Effector memory CD8-positive, alpha-beta T cell (primary cell): ENCODE measurements at regions not wholly inside any gene's neighbourhood (a gene's known extent, or its start where the extent isn't known, plus 50 kb on each side); places are given as distances from the start of the nearest gene placed in this dataset.

Source experiments
- ATAC-seq: fragments of 150-1000 bp; cut with Tn5 transposase; replicated peaks from 2 replicates; pipeline ENCODE4 v1.10.0; 2021; ENCODE audit warnings: mild to moderate bottlenecking, moderate library complexity
- DNase-seq, 3 experiments: peaks; one replicate each; pipeline ENCODE4 v3.0.0; 2021
- H3K27ac Mint-ChIP-seq, 2 donors: one replicate each; pipeline ENCODE4 v1.8.0; 2022; ENCODE audit warnings: mild to moderate bottlenecking in 2 of 2, mixed read lengths in 2 of 2, moderate library complexity in 2 of 2
- H3K27me3 Mint-ChIP-seq, 2 donors: one replicate each; pipeline ENCODE4 v1.8.0; 2022; ENCODE audit warnings: mixed read lengths in 2 of 2
- H3K36me3 Mint-ChIP-seq: one replicate; pipeline ENCODE4 v1.8.0; 2022; ENCODE audit warnings: mild to moderate bottlenecking, moderate library complexity, mixed read lengths; ENCODE audit not compliant: insufficient read depth
- H3K4me1 Mint-ChIP-seq, 2 donors: one replicate each; pipeline ENCODE4 v1.8.0; 2022; ENCODE audit warnings: low read depth in 2 of 2, mixed read lengths in 2 of 2
- H3K4me3 Mint-ChIP-seq, 2 donors: one replicate each; pipeline ENCODE4 v1.8.0; 2022; ENCODE audit warnings: mild to moderate bottlenecking in 2 of 2, mixed read lengths in 2 of 2, moderate library complexity in 2 of 2
- H3K9me3 Mint-ChIP-seq, 2 donors: one replicate each; pipeline ENCODE4 v1.8.0; 2022; ENCODE audit warnings: mixed read lengths in 2 of 2

GRCh38 chr16:79659344-79659743 is 58.8 kb upstream of the MAF start:
- no peaks in the 10 kb centered on the region for H3K4me1 Mint-ChIP-seq
- H3K27ac Mint-ChIP-seq, result no peak overlapping the region
- ATAC-seq (no peak), DNase-seq (no peak)
- no peak overlapping the region for H3K4me3 Mint-ChIP-seq
- no peaks in the 10 kb centered on the region for H3K9me3 Mint-ChIP-seq
- H3K27me3 Mint-ChIP-seq, result peaks cover 28 to 41% of the 10 kb centered on the region in 2 donors
- H3K36me3 Mint-ChIP-seq, result no peaks in the 10 kb centered on the region

- no peaks in the 10 kb centered on the region for H3K4me1 Mint-ChIP-seq
- H3K9me3 Mint-ChIP-seq, result no peaks in the 10 kb centered on the region
- DNase-seq (no peak), ATAC-seq (no peak)
- no peaks in the 10 kb centered on the region for H3K36me3 Mint-ChIP-seq
- H3K27ac Mint-ChIP-seq, result no peak overlapping the region
- H3K27me3 Mint-ChIP-seq, result peaks cover 23 to 35% of the 10 kb centered on the region in 2 donors
- H3K4me3 Mint-ChIP-seq, result no peak overlapping the region
These were observed 57.9 kb upstream of the MAF start for GRCh38 chr16:79658301-79659033.

GRCh38 chr16:79656553-79657115 is 56.1 kb upstream of the MAF start:
- H3K27me3 Mint-ChIP-seq, result peaks cover 28% of the 10 kb centered on the region in 2 donors
- no peaks in the 10 kb centered on the region for H3K36me3 Mint-ChIP-seq
- no peaks in the 10 kb centered on the region for H3K4me1 Mint-ChIP-seq
- ATAC-seq, result no peak
- no peak overlapping the region for H3K4me3 Mint-ChIP-seq
- no peak overlapping the region for H3K27ac Mint-ChIP-seq
- H3K9me3 Mint-ChIP-seq, result no peaks in the 10 kb centered on the region
- DNase-seq, result no peak

- ATAC-seq (no peak), DNase-seq (no peak)
- no peaks in the 10 kb centered on the region for H3K4me1 Mint-ChIP-seq
- H3K27me3 Mint-ChIP-seq, result peaks cover 18 to 21% of the 10 kb centered on the region in 2 donors
- H3K9me3 Mint-ChIP-seq, result no peaks in the 10 kb centered on the region
- no peaks in the 10 kb centered on the region for H3K36me3 Mint-ChIP-seq
- H3K27ac Mint-ChIP-seq, result no peak overlapping the region
- no peak overlapping the region for H3K4me3 Mint-ChIP-seq
These were observed 52.9 kb upstream of the MAF start for GRCh38 chr16:79653373-79653891.

- no peak for ATAC-seq
- peaks cover 10 to 15% of the 10 kb centered on the region in 2 donors for H3K27me3 Mint-ChIP-seq
- H3K4me1 Mint-ChIP-seq, result no peaks in the 10 kb centered on the region
- H3K27ac Mint-ChIP-seq, result no peak overlapping the region
- H3K36me3 Mint-ChIP-seq, result no peaks in the 10 kb centered on the region
- no peaks in the 10 kb centered on the region for H3K9me3 Mint-ChIP-seq
- no peak overlapping the region for H3K4me3 Mint-ChIP-seq
- DNase-seq, result no peak
These were observed 50.8 kb upstream of the MAF start for GRCh38 chr16:79651363-79651762.
